ENCODE measurements at regions not wholly inside any gene's neighbourhood (a gene's known extent, or its start where the extent isn't known, plus 50 kb on each side); places are given as distances from the start of the nearest gene placed in this dataset.

DNA sequence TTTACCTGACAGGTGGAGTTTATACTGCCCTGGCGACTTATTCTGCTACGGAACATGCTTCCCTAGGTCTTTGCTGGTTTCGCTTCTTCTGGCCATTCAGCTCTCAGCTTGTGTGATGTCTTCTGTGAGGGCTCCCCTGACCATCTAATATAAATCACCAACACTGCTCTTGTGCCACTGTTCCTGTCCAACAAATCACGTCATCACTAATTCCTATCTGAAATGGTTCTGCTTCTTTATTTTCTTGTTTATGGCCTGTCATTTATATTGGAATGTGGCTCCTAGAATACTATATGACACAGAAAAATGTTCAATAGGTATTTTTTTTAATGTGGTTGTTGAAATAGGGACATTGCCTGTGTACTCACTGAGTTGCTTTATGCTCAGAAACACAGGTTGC lies 171.5 kb downstream of the CD8B2 start:
- H3K4me1 ChIP-seq (ENCODE audit: control insufficient read depth, insufficient read depth, low read length): no peaks in the 10 kb centered on the region
- no peak for DNase-seq
- no peak overlapping the region for H3K4me3 ChIP-seq (ENCODE audit: low read length)
- no peak overlapping the region for H3K27ac ChIP-seq (ENCODE audit: low read length)
- H3K27me3 ChIP-seq (ENCODE audit: control insufficient read depth, insufficient read depth, low read length): no peaks in the 10 kb centered on the region
- H3K9me3 ChIP-seq (replicated peaks; ENCODE audit: control insufficient read depth, low read depth, low read length): peaks cover 1% of the 10 kb centered on the region
- H3K36me3 ChIP-seq (ENCODE audit: control insufficient read depth, insufficient read depth, low read length): no peaks in the 10 kb centered on the region
- WGBS (ENCODE audit: insufficient coverage): 95% methylated on average over 3 of the region's 4 CpGs

DNA sequence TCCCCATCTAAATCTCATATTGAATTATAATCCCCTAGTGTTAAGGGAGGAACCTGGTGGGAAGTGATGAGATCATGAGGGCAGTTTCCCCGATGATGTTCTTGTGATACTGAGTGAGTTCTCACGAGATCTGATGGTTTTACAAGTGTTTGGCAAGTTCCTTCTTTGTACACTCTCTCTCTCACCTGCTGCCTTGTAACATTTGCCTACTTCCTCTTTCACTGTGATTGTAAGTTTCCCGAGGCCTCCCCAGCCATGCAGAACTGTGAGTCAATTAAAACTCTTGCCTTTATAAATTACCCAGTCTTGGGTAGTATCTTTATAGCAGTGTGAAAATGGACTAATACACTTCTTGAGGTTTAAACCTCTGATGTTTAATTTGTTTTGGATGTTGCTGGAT lies 177.5 kb downstream of the CD8B2 start:
- Histone ChIP-seq H3K9me3 (replicated peaks; ENCODE audit: control insufficient read depth, low read depth, low read length) (peaks cover 5% of the 10 kb centered on the region), H3K27me3 (ENCODE audit: control insufficient read depth, insufficient read depth, low read length) (no peaks in the 10 kb centered on the region), H3K36me3 (ENCODE audit: control insufficient read depth, insufficient read depth, low read length) (no peaks in the 10 kb centered on the region), H3K4me1 (ENCODE audit: control insufficient read depth, insufficient read depth, low read length) (no peaks in the 10 kb centered on the region), H3K4me3 (ENCODE audit: low read length) (no peak overlapping the region), H3K27ac (ENCODE audit: low read length) (no peak overlapping the region)
- WGBS (ENCODE audit: insufficient coverage): no CpG with 5 or more reads among the region's 3 CpGs
- no peak for DNase-seq

DNA sequence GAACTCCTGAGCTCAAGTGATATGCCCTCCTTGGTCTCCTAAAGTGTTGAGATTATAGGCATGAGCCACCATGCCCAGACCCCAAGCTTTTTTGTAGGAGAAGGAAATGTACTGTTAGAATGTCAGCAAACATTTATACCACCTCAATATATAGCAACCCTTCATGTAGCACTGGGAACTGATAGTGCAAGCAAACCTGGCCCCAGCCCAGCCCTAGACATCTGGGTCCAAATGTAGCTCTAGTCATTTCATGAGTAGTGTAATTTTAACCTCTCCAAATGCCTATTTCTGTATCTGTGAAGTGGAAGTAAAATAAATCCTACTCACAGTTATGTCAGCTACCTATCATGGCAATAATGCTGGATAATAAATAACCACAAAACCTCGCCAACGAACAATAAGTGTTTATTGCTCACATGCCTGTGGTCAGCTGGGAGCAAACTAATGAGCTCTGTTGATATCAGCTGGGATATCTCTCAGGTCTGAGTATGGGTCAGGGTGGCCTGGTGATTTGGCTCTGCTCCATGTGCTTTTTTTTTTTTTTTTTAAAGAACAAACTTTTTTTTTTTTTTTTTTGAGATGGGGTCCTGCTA lies 180.4 kb downstream of the CD8B2 start:
- Histone ChIP-seq H3K4me3 (ENCODE audit: low read length) (no peak overlapping the region), H3K27ac (ENCODE audit: low read length) (no peak overlapping the region), H3K36me3 (ENCODE audit: control insufficient read depth, insufficient read depth, low read length) (no peaks in the 10 kb centered on the region), H3K4me1 (ENCODE audit: control insufficient read depth, insufficient read depth, low read length) (no peaks in the 10 kb centered on the region), H3K27me3 (ENCODE audit: control insufficient read depth, insufficient read depth, low read length) (no peaks in the 10 kb centered on the region), H3K9me3 (replicated peaks; ENCODE audit: control insufficient read depth, low read depth, low read length) (peaks cover 5% of the 10 kb centered on the region)
- no CpG with 5 or more reads among the region's 2 CpGs for WGBS (ENCODE audit: insufficient coverage)
- peak; percentile 18 for DNase-seq

DNA sequence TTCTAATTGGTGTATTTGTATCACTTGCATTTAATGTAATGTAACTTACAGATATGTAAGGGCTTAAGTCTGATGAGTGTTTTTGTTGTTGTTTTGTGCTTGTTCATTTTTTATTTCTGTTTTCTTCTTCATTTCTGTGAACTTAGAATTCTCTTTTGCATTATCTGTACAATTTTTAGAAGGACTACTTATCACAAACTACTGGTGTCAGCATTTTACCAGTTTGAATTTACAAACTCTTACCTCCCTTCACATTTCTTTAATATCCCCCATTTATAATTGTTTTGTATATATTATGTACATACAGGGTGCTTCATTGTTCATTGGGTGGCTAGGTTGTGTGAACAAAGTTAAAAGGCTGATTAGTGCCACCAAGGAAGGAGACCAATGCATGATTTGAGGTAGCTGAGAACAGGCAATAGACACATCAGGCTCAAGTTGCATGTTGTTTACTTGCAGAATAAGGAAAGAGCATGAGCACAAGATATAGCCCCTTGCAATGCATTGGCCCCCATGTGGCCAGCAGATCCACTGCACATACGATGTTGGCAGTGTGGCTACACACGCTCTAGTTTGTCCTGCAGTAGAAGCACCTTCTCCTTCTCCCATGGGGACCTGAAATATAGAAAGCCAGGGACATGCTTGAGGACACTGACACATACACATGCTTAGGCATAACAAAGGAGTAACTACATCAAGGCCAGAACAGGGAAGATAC lies 198.2 kb downstream of the CD8B2 start:
- H3K36me3 ChIP-seq (ENCODE audit: control insufficient read depth, insufficient read depth, low read length): no peaks in the 10 kb centered on the region
- no peak overlapping the region for H3K27ac ChIP-seq (ENCODE audit: low read length)
- no peaks in the 10 kb centered on the region for H3K4me1 ChIP-seq (ENCODE audit: control insufficient read depth, insufficient read depth, low read length)
- DNase-seq: no peak
- no peak overlapping the region for H3K4me3 ChIP-seq (ENCODE audit: low read length)
- 100% methylated on average over 1 of the region's 2 CpGs for WGBS (ENCODE audit: insufficient coverage)
- no peaks in the 10 kb centered on the region for H3K27me3 ChIP-seq (ENCODE audit: control insufficient read depth, insufficient read depth, low read length)
- H3K9me3 ChIP-seq (replicated peaks; ENCODE audit: control insufficient read depth, low read depth, low read length): peaks cover 2% of the 10 kb centered on the region

DNA sequence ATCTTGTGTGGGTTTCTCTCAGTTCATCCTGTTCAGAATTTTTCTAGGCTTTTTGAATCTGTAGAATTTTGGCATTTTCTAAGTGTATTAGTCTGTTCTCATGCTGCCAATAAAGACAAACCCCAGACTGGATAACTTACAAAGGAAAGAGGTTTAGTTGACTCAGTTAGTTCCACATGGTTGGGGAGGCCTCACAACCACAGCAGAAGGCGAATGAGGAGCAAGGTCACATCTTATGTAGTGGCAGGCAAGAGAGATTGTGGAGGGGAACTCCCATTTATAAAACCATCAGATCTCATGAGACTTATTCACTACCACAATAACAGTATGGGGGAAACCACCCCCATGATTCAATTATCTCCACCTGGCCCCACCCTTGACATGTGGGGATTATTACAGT lies 199.2 kb downstream of the ST6GAL2 start:
- no peak for DNase-seq
- no peak overlapping the region for H3K27ac ChIP-seq (ENCODE audit: low read length)
- H3K27me3 ChIP-seq (ENCODE audit: control insufficient read depth, insufficient read depth, low read length): no peaks in the 10 kb centered on the region
- WGBS (ENCODE audit: insufficient coverage): no CpG with 5 or more reads among the region's 1 CpG
- H3K4me1 ChIP-seq (ENCODE audit: control insufficient read depth, insufficient read depth, low read length): no peaks in the 10 kb centered on the region
- no peaks in the 10 kb centered on the region for H3K36me3 ChIP-seq (ENCODE audit: control insufficient read depth, insufficient read depth, low read length)
- H3K4me3 ChIP-seq (ENCODE audit: low read length): no peak overlapping the region
- H3K9me3 ChIP-seq (replicated peaks; ENCODE audit: control insufficient read depth, low read depth, low read length): peaks cover 2% of the 10 kb centered on the region

DNA sequence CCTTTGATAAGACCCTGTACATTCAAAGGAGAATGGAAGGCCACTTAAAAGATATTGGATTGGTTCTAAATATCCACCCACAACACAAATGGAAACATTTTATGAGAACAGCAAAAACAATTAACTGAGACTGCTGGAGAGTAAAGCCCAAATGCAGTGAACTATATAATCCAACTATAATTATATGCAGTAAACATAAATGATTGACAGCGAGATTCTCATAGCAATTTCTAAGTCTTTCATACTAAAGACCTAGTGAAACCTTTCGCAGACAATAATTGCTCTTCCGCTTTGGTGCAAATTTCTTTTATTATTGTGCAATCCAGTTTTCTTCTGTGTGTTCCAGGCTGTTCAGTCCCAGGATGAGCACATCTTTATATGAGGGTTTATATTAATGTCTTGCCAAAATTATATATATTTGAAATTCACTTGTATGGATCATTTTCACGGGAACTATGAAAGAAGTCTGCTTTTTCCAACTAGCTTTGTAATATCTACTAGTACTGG lies 190.9 kb downstream of the ST6GAL2 start:
- no peak for DNase-seq
- H3K27me3 ChIP-seq (ENCODE audit: control insufficient read depth, insufficient read depth, low read length): no peaks in the 10 kb centered on the region
- no peaks in the 10 kb centered on the region for H3K4me1 ChIP-seq (ENCODE audit: control insufficient read depth, insufficient read depth, low read length)
- no peak overlapping the region for H3K27ac ChIP-seq (ENCODE audit: low read length)
- WGBS (ENCODE audit: insufficient coverage): no CpG with 5 or more reads among the region's 4 CpGs
- no peaks in the 10 kb centered on the region for H3K36me3 ChIP-seq (ENCODE audit: control insufficient read depth, insufficient read depth, low read length)
- no peak overlapping the region for H3K4me3 ChIP-seq (ENCODE audit: low read length)
- H3K9me3 ChIP-seq (replicated peaks; ENCODE audit: control insufficient read depth, low read depth, low read length): no peaks in the 10 kb centered on the region

DNA sequence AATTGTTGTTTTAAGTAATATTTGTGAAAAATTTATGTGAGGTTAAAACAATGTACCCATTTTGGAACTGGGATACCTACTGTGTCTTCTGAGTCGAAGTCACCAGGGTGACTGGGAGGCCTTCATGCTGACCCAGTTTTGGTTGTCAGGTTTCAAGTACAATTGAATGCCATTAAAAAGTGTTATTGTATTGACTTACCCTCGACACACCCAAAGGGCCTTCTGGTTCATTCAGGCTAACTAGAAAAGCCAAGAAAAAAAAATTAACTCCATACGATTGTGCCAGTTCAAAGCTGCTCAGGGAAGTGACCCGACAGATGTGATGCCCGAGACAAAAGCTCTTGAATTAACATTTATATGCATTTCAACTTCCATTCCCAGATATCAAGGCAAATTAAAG lies 190.0 kb downstream of the ST6GAL2 start:
- no CpG with 5 or more reads among the region's 5 CpGs for WGBS (ENCODE audit: insufficient coverage)
- no peak for DNase-seq
- H3K4me1 ChIP-seq (ENCODE audit: control insufficient read depth, insufficient read depth, low read length): no peaks in the 10 kb centered on the region
- no peak overlapping the region for H3K4me3 ChIP-seq (ENCODE audit: low read length)
- H3K9me3 ChIP-seq (replicated peaks; ENCODE audit: control insufficient read depth, low read depth, low read length): no peaks in the 10 kb centered on the region
- no peak overlapping the region for H3K27ac ChIP-seq (ENCODE audit: low read length)
- no peaks in the 10 kb centered on the region for H3K27me3 ChIP-seq (ENCODE audit: control insufficient read depth, insufficient read depth, low read length)
- no peaks in the 10 kb centered on the region for H3K36me3 ChIP-seq (ENCODE audit: control insufficient read depth, insufficient read depth, low read length)

DNA sequence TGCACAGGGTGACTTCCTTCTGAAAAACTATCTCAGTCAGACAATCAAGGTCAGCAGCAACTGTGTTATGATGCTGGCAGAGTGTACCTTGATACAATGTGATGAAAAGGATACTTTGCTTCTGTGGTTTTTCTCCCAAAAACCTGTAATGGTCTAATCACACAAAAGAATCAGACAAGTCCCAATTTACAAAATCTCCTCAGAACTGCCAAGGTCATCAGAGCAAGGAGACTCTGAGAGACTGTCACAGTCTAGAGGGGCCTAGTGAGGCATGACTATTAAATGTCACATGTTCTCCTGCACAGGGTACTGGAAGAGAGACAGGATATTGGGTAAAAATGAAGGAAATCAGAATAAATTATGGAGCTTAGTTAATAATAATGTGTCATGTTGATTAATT lies 185.4 kb downstream of the ST6GAL2 start:
- Histone ChIP-seq H3K9me3 (replicated peaks; ENCODE audit: control insufficient read depth, low read depth, low read length) (no peaks in the 10 kb centered on the region), H3K27ac (ENCODE audit: low read length) (no peak overlapping the region), H3K36me3 (ENCODE audit: control insufficient read depth, insufficient read depth, low read length) (no peaks in the 10 kb centered on the region), H3K4me3 (ENCODE audit: low read length) (no peak overlapping the region), H3K4me1 (ENCODE audit: control insufficient read depth, insufficient read depth, low read length) (no peaks in the 10 kb centered on the region), H3K27me3 (ENCODE audit: control insufficient read depth, insufficient read depth, low read length) (no peaks in the 10 kb centered on the region)
- no peak for DNase-seq

DNA sequence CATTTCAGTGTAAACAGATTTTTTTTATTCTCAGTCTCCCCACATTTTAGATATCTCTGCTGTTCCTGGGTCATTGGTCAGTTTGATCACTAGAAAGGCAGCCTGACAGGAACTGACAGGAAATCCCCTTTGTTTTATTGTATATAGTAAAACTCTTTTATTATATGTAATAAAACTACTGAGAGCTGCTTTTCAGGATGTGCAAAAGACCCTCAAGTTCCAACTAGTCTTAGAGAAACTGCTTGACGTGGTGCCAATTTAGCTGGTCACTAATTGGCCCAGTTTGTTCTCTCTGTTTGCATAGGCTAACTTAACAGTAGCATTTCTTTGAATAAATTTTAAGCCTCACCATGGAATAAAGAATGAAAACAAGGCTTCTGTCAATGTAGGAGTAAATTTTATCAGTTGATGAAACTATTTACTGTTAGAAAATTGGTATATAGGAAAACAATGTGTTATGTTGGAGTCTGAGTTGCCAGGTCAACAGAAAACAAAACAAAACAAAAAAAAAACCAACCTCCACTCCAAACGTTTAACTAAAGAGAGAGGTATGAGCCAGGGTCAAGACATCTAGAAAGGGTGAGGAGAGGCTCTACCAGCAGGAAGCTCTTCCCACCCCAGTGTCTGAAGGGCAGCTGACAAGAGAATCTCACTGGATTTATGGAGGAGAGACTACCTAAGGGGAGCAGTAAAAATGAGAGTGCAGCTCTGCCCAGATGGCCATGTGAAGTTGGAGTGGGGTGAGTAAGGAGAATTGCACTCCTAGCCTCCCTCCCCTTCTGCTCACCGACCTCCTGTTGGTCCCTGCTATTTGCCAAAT lies 184.6 kb downstream of the ST6GAL2 start:
- Histone ChIP-seq H3K36me3 (ENCODE audit: control insufficient read depth, insufficient read depth, low read length) (no peaks in the 10 kb centered on the region), H3K4me3 (ENCODE audit: low read length) (no peak overlapping the region), H3K4me1 (ENCODE audit: control insufficient read depth, insufficient read depth, low read length) (no peaks in the 10 kb centered on the region), H3K9me3 (replicated peaks; ENCODE audit: control insufficient read depth, low read depth, low read length) (no peaks in the 10 kb centered on the region), H3K27ac (ENCODE audit: low read length) (no peak overlapping the region), H3K27me3 (ENCODE audit: control insufficient read depth, insufficient read depth, low read length) (no peaks in the 10 kb centered on the region)
- DNase-seq: peak; percentile 27
- no CpG with 5 or more reads among the region's 3 CpGs for WGBS (ENCODE audit: insufficient coverage)

DNA sequence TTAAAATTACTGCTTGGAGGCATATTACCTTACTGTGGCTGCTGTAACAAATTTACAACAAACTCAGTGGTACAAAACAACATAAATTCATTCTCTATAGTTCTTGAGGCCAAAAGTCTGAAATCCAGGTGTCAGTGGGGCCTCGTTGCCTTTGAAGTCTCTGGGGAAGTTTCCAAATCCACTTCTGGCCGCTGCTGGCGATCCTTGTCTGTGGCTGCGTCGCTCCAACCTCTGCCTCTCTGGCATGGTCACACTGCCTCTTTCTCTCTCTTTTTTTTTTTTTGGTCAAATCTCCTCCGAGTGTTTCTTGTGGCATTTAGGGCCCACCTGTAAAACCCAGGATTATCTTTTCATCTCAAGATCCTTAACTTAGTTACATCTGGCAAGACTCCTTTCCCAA lies 182.8 kb downstream of the ST6GAL2 start:
- Histone ChIP-seq H3K27ac (ENCODE audit: low read length) (no peak overlapping the region), H3K9me3 (replicated peaks; ENCODE audit: control insufficient read depth, low read depth, low read length) (no peaks in the 10 kb centered on the region), H3K36me3 (ENCODE audit: control insufficient read depth, insufficient read depth, low read length) (no peaks in the 10 kb centered on the region), H3K4me3 (ENCODE audit: low read length) (no peak overlapping the region), H3K4me1 (ENCODE audit: control insufficient read depth, insufficient read depth, low read length) (peaks cover under 1% of the 10 kb centered on the region), H3K27me3 (ENCODE audit: control insufficient read depth, insufficient read depth, low read length) (no peaks in the 10 kb centered on the region)
- 13% methylated on average over 6 of the region's 6 CpGs for WGBS (ENCODE audit: insufficient coverage)
- DNase-seq: peak; percentile 9

All from muscle of leg (tissue), 3 donors.